ENCODE measurements at regions not wholly inside any gene's neighbourhood (a gene's known extent, or its start where the extent isn't known, plus 50 kb on each side); places are given as distances from the start of the nearest gene placed in this dataset.
"Not testable (repeated sequence)": the region's sequence is repeated elsewhere in the genome, so short reads cannot be mapped to it uniquely, and the experiment has no call there.

GRCh38 chr2:47964277-47964676 lies 58.0 kb upstream of the FBXO11 start:
- in situ Hi-C loops (cut with HindIII; ENCODE audit: low sequenced_read_pairs) = no loop called here

- in situ Hi-C loops (cut with HindIII; ENCODE audit: low sequenced_read_pairs) = no loop called here
Observed at GRCh38 chr2:47964722-47965434, 58.6 kb upstream of the FBXO11 start.

DNA sequence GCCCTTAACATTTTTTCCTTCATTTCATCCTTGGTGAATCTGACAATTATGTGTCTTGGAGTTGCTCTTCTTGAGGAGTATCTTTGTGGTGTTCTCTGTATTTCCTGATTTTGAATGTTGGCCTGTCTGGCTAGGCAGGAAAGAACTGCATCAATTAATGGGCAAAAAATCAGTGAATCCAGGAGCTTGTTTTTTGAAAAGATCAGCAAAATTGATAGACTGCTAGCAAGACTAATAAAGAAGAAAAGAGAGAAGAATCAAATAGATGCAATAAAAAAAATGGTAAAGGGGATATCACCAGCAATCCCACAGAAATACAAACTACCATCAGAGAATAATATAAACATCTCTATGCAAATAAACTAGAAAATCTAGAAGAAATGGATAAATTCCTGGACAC lies 70.4 kb upstream of the FBXO11 start:
- in situ Hi-C loops (cut with HindIII; ENCODE audit: low sequenced_read_pairs) = not testable (repeated sequence)

- in situ Hi-C loops (cut with HindIII; ENCODE audit: low sequenced_read_pairs) = no loop called here
Observed at GRCh38 chr2:47984041-47984440, 77.7 kb upstream of the FBXO11 start.

GRCh38 chr2:47990503-47990902 lies 84.2 kb upstream of the FBXO11 start:
- in situ Hi-C loops (cut with HindIII; ENCODE audit: low sequenced_read_pairs) = no loop called here

DNA sequence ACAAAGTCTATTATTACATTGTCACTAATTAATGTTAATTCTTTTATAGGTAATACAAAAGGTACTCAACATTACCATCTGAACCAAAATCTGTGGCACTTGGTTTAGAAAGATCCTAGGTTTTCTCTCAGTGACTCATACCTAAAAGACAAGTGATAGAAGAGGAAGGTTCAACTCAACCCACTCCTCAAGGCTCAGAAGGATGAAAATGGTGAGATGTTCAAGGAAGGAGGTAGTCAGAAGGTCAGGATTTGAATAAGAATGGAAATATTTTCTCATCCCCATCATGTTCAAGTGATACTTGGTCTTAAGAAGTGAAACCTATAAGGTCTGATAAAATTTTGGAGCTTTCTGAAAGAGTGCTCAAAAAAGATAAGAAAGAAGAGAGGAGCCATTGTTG lies 86.4 kb upstream of the FBXO11 start:
- in situ Hi-C loops (cut with HindIII; ENCODE audit: low sequenced_read_pairs) = no loop called here

DNA sequence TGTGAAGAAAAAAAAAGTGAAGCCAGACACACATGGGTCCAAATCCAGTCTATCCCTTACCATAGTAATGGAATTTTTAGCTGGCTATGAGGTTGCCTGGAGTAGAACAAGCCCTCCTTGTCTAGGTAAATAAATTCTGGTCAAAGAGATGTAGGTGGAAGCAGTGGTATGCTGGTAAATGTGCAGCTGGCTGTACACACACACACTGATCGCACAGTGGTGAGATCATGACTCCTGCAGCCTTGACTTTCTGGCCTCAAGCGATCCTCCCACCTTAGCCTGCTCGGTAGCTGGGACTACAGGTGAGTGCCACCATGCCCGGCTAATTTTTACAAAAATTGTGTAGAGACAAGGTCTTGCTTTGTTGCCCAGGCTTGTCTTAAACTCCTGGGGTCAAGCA lies 90.5 kb upstream of the FBXO11 start:
- in situ Hi-C loops (cut with HindIII; ENCODE audit: low sequenced_read_pairs) = no loop called here

- in situ Hi-C loops (cut with HindIII; ENCODE audit: low sequenced_read_pairs) = no loop called here
Observed at GRCh38 chr2:47999512-47999911, 93.2 kb upstream of the FBXO11 start.

DNA sequence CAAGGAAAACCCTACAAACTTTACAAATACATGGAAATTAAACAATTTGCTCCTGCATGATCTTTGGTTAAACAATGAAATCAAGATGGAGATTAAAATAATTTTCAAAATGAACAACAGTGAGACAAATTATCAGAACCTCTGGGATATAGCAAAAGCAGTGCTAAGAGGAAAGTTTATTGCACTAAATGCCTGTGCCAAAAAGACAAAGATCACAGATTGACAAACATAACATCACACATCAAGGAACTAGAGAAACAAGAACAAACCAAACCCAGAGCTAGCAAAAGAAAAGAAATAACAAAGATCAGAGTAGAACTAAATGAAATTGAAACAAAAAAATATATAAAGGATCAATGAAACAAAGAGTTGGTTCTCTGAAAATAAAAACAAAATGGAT lies 95.2 kb upstream of the FBXO11 start:
- in situ Hi-C loops (cut with HindIII; ENCODE audit: low sequenced_read_pairs) = no loop called here

DNA sequence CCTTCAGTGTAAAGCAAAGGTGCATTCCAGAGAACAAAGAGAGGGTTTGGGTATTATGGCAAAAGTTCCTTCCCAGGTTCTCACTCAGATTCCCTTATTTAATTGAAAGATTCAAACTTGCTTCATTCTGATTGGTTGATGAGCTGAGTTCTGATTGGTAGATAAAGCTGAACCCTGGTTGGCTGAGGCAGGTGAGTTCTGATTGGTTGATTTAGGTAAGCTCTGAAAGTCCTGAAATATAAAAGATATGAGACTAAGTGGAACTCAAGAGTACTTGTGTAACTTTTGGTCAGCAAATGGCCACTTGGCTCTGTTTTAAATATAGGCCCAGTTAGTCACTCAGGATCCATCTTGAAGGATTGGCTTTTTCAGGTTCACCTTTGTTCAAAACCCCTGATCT lies 99.8 kb upstream of the FBXO11 start:
- in situ Hi-C loops (cut with HindIII; ENCODE audit: low sequenced_read_pairs) = no loop called here

DNA sequence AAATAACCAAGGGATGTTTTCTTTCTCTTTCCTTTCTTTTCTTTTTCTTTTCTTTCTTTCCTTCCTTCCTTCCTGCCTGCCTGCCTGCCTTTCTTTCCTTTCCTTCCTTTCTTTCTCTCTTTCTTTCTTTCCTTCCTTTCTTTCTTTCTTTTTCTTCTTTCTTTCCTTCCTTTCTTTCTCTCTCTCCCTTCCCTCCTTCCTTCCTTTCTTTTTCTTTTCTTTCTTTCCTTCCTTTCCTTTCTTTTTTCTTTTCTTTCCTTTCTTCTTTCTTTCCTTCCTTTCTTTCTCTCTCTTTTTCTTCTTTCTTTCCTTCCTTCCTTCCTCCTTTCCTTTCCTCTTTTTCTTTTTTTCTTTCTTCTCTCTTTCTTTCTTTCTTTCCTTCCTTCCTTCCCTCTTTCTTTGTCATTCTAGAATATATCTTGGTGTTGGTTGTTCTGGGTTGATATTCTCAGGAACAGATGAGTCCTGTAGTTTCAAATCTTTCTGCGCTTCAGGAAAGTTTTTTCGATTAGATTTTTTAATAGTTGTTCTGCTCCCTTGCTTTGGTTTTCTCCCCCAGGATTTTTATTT lies 101.5 kb upstream of the FBXO11 start:
- in situ Hi-C loops (cut with HindIII; ENCODE audit: low sequenced_read_pairs) = no loop called here

DNA sequence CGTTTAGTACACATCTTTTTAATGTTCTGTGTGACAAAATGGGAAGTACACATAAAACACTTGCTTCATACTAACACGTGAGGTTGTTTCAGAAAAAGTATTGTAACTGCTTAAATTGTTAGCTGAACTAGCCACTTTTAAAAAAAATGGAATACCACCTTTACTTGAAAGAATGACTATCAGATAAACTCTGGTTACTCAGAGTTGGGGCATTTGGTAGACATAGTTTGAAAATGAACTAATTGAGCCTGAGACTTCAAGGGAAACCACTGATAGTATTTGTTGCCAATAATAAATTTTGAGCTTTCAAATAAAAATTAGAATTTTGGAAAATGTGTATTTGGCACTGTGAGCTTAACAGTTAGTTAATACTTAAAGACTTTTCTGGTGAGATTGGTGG lies 103.0 kb upstream of the FBXO11 start:
- in situ Hi-C loops (cut with HindIII; ENCODE audit: low sequenced_read_pairs) = no loop called here

DNA sequence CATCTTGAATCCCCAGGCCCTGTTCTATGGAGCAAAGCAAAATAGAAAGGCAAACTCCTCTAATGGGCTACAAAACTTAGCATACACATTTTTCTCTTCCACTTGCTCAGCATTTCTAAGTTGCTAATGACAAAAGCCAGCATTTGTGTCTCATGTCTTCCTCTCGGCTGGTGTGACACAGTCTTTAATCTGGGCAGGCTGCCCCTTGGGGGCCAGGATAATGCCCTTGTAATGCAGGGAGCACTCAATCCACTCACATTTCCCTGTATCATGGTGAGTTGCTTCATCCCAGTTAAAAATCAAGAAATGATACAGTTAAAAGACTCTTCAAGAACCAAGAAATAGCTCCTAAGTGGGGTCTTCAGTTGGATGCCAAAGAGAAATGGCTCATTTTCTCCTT lies 109.1 kb upstream of the FBXO11 start:
- in situ Hi-C loops (cut with HindIII; ENCODE audit: low sequenced_read_pairs) = no loop called here

DNA sequence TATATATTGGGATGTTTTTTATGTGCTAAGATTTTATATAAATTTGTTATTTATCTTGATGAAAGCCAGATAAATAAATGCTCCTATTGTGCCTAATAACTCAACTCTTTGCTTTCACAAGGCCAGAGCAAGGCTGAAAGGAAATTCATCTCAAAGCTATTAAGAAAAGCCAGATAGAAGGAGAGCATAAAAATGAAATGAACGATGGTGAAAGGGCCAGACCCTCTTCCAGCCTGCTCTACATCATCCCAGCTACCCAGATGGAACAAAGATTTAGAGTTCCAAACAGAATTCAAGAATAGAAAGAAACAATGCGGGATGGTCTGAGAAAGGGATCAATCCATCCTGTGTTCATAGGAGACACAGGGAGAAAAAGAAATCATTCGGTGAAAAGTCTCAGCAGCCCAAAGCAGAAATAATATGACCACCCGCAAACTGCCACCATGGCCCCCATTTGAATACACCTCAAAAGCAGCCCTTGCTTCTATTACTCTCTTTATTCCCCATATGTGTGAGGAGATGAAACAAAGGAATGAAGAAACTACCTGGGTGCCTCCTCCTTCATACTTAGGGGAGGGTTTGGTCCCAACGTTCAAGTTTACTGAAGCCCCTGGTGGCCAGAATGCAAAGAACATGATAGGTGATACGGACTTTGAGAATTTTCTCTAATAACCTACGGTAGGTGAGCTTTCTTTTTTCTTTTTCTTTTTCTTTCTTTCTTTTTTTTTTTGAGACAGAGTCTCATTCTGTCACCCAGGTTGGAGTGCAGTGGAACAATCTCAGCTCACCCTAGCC lies 110.1 kb upstream of the FBXO11 start:
- in situ Hi-C loops (cut with HindIII; ENCODE audit: low sequenced_read_pairs) = no loop called here

GRCh38 chr2:48017136-48017535 lies 110.8 kb upstream of the FBXO11 start:
- in situ Hi-C loops (cut with HindIII; ENCODE audit: low sequenced_read_pairs) = no loop called here

- in situ Hi-C loops (cut with HindIII; ENCODE audit: low sequenced_read_pairs) = no loop called here
Observed at GRCh38 chr2:48018480-48018879, 112.2 kb upstream of the FBXO11 start.

DNA sequence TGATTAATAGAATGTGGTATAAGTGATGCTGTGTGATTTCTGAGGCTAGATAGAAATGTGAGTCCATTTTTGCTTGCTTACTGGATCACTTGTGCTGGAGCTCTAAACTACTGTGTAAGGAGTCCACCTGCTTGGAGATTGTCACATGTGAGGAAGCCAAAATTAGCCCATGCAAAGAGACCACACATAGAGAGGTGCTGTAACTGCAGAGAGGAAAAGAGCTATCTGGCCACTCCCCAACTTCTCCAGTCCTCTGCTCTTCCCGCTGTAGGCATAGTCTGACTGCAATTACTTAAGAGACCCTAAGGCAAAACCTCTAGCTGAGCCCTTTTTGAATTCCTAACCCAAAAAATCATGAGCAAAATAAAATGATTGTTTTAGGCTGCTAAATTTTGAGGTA lies 120.6 kb upstream of the FBXO11 start:
- in situ Hi-C loops (cut with HindIII; ENCODE audit: low sequenced_read_pairs) = no loop called here

GRCh38 chr2:48032765-48033164 lies 126.5 kb upstream of the FBXO11 start:
- in situ Hi-C loops (cut with HindIII; ENCODE audit: low sequenced_read_pairs) = no loop called here

DNA sequence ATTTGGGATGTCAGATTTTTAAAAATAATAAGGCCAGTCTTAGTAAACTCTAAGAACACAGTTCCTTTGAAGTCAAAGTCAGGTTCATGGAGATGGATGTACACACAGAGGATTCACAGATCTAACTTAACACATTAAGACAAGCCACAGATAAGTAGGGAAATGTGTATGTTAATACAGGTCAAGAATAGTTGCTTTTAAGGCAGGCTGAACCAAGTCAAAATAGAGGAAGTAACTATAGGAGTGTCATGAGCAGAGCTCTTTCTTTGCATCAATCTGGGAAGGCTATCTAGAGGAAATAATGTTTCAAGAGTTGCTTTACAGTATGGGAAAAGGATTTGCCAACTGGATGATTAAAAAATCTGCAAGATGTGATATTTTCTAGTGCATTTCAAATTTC lies 128.0 kb upstream of the FBXO11 start:
- in situ Hi-C loops (cut with HindIII; ENCODE audit: low sequenced_read_pairs) = no loop called here

DNA sequence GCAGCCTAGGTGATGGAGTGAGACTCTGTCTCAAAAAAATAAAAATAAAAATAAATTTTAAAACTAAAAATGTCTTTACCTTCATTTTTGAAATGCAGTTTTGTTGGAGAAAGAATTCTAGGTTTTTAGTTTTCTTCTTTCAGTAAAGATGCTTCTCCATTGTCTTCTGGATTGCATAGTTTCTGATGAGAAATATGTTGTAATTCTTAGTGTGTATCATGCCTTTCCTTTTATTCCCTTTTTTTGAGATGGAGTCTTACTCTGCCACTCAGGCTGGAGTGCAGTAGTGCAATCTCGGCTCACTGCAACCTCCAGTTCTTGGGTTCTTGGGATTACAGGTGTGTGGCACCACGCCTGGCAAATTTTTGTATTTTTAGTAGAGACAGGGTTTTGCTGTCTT lies 130.0 kb upstream of the FBXO11 start:
- in situ Hi-C loops (cut with HindIII; ENCODE audit: low sequenced_read_pairs) = no loop called here

DNA sequence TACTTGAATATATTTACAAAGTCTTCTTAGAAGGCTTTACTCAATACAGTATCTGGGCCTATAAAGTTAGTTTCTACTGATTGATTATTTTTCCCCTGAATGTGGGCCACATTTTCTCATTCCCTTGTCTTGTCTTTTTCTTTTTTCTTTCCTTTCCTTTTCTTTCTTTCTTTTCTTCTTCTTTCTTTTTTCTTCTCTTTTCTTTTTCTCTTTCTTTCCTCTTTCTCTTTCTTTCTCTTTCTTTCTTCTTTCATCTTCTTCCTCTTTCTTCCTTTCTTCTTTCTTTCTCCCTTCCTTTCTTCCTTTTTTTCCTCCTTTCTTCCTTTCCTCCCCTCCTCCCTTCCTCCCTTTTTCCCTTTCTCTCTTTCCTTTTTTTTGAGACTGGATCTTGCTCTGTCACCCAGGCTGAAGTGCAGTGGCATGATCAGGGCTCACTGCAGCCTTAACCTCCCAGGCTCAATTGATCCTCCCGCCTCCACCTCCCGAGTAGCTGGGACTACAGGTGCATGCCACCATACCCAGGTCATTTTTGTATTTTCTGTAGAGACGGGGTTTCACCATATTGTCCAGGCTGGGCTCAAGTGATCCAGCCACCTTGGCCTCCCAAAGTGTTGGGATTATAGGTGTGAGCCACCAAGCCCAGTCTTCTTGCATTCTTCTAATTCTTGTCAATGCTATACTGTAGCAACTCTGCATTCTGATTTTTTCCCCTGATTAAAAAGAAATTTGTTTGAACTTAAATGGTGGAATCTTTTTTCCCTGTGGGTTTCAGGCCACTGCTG lies 133.1 kb upstream of the FBXO11 start:
- in situ Hi-C loops (cut with HindIII; ENCODE audit: low sequenced_read_pairs) = no loop called here

Measured in DLD1 (cell line).